GM12865 (cell line): ENCODE measurements at regions not wholly inside any gene's neighbourhood (a gene's known extent, or its start where the extent isn't known, plus 50 kb on each side); places are given as distances from the start of the nearest gene placed in this dataset.
"Not testable (repeated sequence)": the region's sequence is repeated elsewhere in the genome, so short reads cannot be mapped to it uniquely, and the experiment has no call there.

Experiments
- DNase-seq: peaks from one replicate; pipeline ENCODE4 v3.0.0; 2010; ENCODE audit warnings: low read depth
- H3K4me3 ChIP-seq: 2 replicates; pipeline ENCODE4 v1.5.1; 2011; ENCODE audit warnings: mild to moderate bottlenecking, low read depth, low read length, control low read depth
- TF ChIP-seq, protein P1 (sequence below): IDR thresholded peaks from 2 replicates; pipeline ENCODE4 v1.5.1; 2011; ENCODE audit warnings: low read length, control low read depth, low read depth, inconsistent platforms; ENCODE audit not compliant: insufficient read depth; ENCODE audit errors: missing control alignments

DNA sequence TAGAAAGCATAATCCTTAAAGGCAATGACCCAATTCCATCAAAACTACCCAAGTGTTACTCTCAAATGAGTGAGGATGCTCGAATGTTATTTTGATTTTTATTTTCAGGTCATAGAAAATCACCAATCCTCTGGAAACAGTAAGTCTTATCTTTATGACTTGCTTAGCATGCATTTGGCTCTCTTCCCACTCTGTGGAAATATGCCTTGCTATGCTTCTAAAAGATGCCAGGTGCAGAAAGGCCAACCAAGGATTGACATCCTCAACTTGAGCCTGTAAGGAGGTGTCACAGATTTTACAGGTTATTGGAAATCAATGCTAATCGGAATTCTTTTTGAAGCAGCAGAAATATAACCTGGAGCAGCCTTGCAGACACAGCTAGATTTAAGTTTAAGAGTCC is 543.9 kb upstream of the LINC00305 start:
- DNase-seq: no peak
- TF ChIP-seq, protein P1, sequence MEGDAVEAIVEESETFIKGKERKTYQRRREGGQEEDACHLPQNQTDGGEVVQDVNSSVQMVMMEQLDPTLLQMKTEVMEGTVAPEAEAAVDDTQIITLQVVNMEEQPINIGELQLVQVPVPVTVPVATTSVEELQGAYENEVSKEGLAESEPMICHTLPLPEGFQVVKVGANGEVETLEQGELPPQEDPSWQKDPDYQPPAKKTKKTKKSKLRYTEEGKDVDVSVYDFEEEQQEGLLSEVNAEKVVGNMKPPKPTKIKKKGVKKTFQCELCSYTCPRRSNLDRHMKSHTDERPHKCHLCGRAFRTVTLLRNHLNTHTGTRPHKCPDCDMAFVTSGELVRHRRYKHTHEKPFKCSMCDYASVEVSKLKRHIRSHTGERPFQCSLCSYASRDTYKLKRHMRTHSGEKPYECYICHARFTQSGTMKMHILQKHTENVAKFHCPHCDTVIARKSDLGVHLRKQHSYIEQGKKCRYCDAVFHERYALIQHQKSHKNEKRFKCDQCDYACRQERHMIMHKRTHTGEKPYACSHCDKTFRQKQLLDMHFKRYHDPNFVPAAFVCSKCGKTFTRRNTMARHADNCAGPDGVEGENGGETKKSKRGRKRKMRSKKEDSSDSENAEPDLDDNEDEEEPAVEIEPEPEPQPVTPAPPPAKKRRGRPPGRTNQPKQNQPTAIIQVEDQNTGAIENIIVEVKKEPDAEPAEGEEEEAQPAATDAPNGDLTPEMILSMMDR: no peak

DNA sequence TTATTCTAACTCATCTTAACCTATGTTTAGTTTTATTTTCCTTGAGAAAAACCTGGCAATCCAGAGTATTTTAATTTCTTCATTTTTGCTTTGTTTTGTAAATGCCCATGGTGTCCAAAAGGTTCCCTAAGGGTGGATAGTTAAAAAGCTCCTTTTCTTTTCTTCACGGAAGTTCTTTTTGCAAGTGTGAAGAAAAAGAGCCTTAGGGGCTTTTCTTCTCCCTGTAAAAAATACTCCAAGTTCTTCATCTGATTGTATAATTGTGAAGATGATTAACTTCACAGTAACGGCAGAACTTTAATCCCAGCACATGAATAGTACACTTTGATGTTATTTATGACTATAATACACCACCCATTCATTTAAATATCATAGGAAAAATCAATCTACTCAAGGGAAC is 530.2 kb upstream of the LINC00305 start:
- TF ChIP-seq, protein P1: no peak

More for the DNA sequence above, 543.9 kb upstream of the LINC00305 start:
- no peak overlapping the region for H3K4me3 ChIP-seq

DNA sequence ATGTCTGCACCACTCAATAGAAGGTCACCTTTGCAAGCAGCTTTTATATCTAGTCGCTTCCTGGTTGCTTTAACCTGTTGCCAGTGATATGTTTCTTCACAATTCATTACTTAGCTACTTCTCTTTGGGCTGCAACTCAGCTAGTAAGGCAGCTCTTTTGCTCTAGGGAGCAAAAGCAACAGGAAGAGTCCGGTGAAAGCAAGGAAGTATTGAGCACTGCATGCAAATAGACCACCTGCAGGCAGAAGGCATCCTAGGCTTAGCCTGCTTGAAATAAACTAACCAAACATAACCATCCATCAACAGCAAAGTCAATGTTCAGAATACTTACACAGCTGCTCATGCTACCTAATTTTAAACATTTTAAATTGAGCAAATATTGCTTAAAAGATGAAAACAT is 529.2 kb upstream of the LINC00305 start:
- DNase-seq: no peak
- H3K4me3 ChIP-seq: no peak overlapping the region
- TF ChIP-seq, protein P1: no peak

More for the DNA sequence above, 530.2 kb upstream of the LINC00305 start:
- DNase-seq: no peak
- H3K4me3 ChIP-seq: no peak overlapping the region

DNA sequence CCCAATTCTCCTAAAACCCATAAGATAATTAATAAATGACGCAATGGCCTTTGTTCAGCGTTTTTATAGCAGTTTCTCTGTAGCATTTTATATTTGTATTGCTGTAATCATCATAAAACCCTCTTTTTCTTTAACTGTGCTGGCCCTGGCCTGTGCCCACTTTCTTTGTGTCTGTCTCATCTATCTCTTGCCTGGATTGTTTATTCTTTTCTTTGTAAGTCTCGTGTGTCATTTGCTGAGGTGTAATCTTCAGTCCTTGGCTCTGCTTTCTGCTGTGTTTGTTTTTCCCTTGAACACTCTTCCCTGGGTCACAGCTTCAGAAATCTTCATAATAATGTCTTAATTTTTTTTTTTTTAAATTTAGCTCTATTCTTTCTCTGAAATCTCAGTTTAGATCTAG is 525.8 kb upstream of the LINC00305 start:
- H3K4me3 ChIP-seq: no peak overlapping the region
- no peak for DNase-seq
- TF ChIP-seq, protein P1: no peak

DNA sequence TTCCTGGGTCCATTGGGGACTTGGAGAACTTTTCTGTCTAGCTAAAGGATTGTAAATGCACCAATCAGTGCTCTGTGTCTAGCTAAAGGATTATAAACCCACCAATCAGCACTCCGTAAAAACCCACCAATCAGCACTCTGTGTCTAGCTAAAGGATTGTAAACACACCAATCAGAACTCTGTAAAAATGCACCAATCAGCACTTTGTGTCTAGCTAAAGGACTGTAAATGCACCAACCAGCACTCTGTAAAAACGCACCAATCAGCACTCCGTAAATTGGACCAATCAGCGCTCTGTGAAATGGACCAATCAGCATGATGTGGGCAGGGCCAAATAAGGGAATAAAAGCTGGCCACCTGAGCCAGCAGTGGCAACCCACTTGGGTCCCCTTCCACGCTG is 522.4 kb upstream of the LINC00305 start:
- not testable (repeated sequence) for DNase-seq

DNA sequence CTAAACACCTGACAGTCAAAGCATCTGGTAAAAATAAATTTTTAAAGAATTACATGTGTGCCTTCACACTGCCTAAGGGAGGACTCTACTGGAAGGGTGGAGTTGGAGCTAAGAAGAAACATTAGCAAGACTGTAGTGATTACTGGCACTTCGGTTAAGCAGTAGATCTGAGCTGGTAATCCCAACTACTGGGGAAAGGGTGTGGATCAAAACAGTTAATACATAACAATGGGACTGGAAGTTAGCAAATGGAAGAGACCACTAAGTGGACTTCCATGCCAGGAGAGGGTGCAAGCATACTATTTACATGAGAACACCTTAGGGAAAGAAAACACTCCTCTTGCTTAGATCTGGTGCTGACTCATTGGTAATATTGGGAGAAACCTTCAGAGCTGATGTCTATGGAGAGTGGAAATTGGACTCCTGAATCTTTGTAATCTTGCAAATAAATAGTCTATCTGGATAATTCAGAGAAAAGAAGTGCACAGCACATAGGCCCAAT is 519.6 kb upstream of the LINC00305 start:
- TF ChIP-seq, protein P1: no peak
- no peak overlapping the region for H3K4me3 ChIP-seq

More for the DNA sequence above, 522.4 kb upstream of the LINC00305 start:
- H3K4me3 ChIP-seq: not testable (repeated sequence)

DNA sequence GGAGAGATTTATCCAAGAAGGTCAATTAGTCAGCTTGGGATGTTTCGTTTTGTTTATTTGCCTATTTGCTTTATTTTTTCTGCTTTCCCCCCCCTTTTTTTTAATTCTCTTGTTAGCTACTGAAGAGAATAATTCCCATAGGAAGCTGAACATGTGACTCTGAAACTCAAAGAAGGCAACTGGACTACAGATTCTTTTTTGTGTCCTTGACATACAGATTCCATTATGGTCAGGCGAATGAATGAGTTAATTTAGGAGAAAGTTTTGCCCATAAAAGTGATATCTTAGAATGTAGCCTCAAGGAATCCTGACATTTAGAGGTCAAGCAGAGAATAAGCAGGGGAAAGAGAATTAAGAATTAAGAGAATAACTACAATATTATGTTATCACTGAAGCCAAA is 514.2 kb upstream of the LINC00305 start:
- TF ChIP-seq, protein P1: no peak
- DNase-seq: no peak

More for the DNA sequence above, 519.6 kb upstream of the LINC00305 start:
- no peak for DNase-seq

DNA sequence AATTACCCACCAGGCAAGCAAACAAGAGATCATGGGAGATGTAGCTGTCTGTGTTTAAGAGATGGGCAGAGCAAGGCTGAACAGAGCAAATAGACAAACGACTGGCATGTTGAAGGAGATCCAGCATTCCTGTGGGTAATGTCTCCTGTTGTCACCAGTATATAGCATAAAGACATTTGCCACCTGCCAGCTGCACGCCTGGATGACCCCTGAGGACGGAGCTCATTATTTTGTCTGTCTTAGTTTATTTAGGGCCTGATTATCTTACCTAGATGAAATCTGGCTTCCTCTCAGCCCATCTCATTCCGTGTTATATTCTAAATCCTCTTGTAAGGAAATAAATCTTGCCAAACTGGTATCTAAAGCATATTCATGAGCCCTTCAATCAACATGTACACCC is 510.3 kb upstream of the LINC00305 start:
- TF ChIP-seq, protein P1: no peak
- DNase-seq: no peak
- H3K4me3 ChIP-seq: no peak overlapping the region

More for the DNA sequence above, 514.2 kb upstream of the LINC00305 start:
- no peak overlapping the region for H3K4me3 ChIP-seq
